ENCODE measurements at regions not wholly inside any gene's neighbourhood (a gene's known extent, or its start where the extent isn't known, plus 50 kb on each side); places are given as distances from the start of the nearest gene placed in this dataset.

DNA sequence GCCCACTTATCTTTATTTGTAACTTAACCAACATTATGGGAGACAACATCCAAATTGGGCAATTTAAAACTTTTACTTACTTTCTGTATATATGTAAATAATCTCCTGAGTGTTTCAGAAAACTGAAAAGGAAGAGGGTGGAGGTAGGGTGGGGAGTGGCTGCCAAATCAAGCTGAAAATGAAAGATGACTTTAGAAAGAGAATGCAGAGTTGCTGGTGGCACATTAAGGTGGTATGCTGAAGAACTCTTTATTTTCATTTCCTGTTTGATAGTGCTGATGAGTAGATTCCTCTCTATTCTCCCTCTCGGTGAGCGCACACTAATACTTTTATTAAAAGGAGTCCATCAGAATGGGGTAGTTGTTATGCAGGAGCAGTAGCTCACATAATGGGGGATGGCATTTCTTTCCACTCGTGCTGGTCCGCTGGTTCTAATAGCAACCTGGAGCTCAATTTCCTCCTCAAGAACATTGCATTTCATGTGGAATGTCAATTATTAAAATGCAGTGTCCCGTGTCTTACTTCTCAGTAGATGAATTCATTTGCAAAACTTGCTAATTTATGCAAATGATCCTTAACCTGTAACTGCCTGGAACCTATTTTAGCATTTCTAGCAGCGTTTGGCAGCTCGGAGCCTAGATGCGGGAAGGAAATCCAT, 466.9 kb upstream of the HNRNPA3 start:
- no peak for DNase-seq

DNA sequence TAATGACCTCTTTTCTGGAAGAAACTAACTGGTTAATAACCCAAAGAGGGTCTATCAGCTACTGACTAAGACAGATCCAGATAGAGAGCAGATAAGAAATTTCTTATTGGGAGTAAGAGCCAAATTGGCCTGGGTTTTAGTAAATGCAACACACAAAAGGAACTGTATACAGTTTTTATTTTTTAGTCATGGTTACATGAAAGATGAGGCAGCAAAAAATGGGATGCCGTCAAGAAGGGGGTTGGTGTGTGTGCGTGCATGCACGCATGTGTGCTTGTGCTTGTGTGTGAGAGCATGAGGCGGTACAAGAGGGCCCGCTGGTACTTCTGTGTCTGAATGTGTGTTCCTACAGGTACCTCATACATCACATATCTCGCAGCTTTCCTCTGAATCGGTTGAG, 466.2 kb upstream of the HNRNPA3 start:
- DNase-seq: no peak

GRCh38 chr2:176747506-176747905, 465.1 kb upstream of the HNRNPA3 start:
- no peak for DNase-seq

DNA sequence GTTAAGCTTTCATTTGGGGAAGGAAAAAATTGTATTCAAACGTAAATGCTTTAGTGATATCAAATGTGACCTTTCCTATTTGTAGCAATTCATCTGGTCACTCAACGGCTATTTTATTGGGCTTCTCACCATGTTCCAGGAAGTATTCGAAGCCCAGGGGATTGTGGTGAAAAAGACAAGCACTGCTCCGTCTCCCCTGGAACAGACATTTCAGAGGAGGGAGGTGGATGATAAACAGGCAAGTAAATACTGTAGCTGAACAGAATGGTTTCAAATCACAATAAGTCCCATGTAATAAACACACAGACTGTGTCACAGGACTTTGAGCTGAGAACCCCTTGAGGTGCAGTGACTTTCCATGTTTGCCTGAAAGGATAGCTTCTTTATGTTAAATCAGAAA, 464.7 kb upstream of the HNRNPA3 start:
- peak; percentile 57 for DNase-seq

GRCh38 chr2:176748662-176749061, 463.9 kb upstream of the HNRNPA3 start:
- DNase-seq: no peak

- no peak for DNase-seq
These were observed 461.0 kb upstream of the HNRNPA3 start for GRCh38 chr2:176751314-176752227.

DNA sequence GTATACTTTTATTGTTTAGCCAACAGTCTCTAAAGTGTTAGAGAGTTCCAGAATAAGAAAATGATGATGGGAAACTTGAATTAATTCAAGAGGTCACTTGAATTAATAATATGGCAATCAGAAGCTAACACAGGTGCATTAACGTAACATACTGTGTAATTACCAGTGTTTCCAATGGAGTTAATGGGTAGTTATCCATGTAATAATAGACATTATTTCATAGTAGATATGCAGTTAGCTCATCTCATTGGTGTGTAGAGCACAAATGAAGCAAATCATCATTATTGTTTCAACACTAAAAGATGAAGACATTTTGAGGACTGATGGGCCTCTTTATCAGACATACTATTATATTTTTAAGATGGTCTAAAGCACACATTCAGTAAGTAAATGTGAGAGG, 460.3 kb upstream of the HNRNPA3 start:
- no peak for DNase-seq

DNA sequence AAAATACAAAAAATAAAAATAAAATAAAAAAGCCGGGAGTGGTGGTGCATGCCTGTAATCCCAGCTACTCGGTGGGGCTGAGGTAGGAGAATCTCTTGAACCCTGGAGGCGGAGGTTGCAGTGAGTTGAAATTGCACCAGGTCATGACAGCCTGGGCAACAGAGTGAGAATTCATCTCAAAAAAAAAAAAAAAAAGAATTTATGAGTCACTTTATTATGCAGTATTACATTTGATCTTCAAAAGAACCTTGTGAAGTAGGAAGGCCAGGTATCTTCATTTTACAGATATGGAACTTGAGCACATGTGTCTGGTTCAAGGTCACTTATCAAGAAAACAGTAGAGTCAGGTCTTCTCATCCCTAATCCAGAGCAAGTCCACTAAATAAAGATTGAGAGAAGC, 459.4 kb upstream of the HNRNPA3 start:
- no peak for DNase-seq

DNA sequence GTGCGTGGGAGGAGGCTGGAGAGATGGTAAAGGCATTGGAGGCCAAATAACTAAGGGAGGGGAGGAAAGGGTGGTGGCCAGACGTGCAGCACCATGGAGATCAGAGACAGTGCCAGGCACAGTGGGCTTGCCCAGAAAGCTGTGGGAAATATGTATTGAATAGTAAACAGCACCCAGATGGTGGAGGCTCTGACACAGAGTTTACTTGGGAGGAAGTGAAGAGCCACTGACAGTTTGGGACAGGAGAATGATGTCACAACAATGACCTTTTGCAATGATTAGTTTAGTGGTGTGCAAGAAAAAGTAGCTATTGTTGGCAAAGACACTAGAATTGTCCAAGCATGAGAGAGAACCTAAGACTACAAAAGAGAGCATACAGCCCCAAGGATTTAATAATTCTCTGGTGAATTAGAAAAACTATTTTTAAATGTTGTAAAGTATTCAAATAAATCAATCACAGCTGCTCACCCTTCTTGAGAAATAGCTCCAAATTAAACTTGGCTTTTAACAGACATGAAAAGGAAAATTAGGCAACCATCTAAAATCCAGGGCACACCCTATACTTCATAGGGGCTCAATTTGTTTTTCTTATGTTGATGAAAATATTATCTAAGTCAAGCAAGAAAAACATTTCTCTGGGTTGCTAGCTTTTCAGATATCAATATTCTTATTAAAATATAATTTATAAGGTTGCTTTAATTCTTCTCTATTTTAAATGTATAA, 458.7 kb upstream of the HNRNPA3 start:
- DNase-seq: no peak

DNA sequence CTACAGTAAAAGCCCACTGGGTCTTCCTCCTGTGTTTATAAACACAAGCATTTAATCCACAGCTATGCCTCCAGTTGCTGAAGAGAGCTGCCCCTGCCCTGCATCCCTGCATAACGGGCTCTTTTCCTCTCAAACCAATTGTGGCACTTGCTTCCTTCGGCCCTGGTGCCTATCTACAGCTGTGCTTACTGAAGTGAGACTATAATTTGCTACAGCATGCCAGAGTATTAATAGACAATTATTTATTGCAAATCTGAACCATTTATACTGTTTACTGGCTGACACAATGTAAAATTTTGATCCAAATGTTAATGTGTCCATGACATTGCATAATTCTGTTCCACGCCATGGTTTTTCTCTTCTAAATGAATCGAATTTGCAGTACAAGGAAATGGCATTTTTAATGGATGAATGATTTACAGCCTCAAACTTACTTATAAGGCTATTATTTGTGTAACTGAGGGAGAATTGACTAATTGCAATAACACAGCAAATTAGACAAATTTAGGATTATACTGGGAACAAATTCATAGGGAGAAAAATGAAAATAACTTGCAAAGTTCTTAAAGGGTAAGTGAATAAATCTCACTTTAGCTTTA, 457.0 kb upstream of the HNRNPA3 start:
- DNase-seq: no peak

- DNase-seq: no peak
These were observed 454.2 kb upstream of the HNRNPA3 start for GRCh38 chr2:176758426-176758825.

DNA sequence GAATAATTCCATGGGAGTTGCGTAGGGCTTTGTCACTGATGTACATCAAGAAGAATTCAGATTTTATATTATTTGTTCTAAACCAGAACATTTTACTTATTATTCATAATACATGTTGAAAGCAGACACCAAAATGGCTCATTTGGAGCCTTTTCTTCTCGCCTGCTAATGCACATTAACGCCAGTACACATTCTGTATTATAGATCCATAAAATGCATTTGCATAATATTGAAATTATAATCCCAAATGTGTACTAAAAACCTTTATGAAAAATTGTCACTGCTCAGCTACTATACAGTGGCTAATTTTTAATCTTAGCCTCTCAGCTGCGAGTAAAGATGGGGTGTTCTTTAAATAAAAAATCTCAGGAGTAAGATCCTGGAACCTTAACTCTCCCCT, 452.2 kb upstream of the HNRNPA3 start:
- no peak for DNase-seq

DNA sequence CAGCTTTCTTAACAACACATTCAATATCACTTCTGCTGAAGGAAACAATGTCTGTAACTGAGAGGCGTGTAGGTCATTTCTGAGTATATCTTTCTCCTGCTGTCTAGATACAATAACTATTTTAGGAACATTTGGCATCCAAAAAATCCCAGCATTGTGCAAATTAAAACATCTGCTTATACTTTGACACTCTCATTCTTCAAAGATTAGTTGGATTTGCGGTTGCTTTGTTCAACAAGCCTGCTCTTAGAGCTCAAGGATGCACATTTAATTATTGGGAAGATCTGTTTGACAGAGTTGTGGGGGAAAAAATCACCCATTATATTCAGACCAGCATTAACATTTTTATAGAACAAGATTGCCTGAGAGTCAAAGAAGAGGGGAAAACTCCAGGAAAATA, 449.5 kb upstream of the HNRNPA3 start:
- DNase-seq: no peak

- peak; percentile 25 for DNase-seq
These were observed 448.7 kb upstream of the HNRNPA3 start for GRCh38 chr2:176763851-176764404.

DNA sequence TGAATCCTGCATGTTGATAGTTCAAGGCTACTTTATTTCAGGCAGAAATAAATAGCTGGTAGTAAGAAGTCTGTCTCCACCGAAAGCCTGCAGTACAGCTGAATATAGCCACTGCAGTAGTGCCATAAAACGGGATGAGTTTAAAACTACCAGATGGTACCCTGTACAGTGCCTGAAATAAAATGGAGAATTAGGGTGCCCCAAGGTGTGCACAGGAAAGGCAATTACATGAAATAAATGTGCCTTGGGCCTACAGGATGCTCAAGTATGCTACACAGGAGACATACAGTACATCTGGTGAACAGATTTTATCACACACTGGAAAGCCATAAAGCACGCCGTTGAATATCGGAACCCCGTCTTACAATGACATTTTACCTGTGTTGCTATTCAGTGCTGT, 447.7 kb upstream of the HNRNPA3 start:
- no peak for DNase-seq

- no peak for DNase-seq
These were observed 446.6 kb upstream of the HNRNPA3 start for GRCh38 chr2:176766005-176766404.

- peak; percentile 62 for DNase-seq
These were observed 444.4 kb upstream of the HNRNPA3 start for GRCh38 chr2:176768185-176768584.

DNA sequence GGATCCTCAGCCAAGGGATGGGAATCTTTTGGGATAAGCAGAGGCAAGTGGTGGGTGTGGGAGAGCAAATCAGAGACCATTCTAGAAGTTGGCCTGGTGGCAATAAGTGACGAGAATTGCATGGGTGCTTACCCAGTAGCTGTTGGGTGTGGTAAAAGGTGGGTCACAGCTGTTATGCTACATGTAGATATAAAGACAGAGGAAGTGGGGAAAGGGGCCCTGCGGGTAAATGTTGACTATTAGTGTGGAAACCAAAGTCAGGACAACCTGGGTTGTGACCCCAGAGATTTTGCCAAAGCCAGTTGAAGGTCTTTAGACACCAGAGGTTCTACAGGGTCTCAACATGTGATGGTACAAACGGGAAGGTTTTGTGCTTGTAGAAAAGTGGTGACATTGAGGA, 443.6 kb upstream of the HNRNPA3 start:
- no peak for DNase-seq

GRCh38 chr2:176769499-176770370, 442.9 kb upstream of the HNRNPA3 start:
- DNase-seq: no peak

- no peak for DNase-seq
These were observed 439.8 kb upstream of the HNRNPA3 start for GRCh38 chr2:176772816-176773215.

GRCh38 chr2:176774766-176775451, 437.7 kb upstream of the HNRNPA3 start:
- DNase-seq: no peak

All from DMS153 (cell line).